Skeletal muscle tissue (tissue), 3 donors: ENCODE measurements at regions not wholly inside any gene's neighbourhood (a gene's known extent, or its start where the extent isn't known, plus 50 kb on each side); places are given as distances from the start of the nearest gene placed in this dataset.
"Not testable (repeated sequence)": the region's sequence is repeated elsewhere in the genome, so short reads cannot be mapped to it uniquely, and the experiment has no call there.

Source experiments
- H3K27ac ChIP-seq: one replicate; pipeline ENCODE4 v1.7.0; 2013; ENCODE audit warnings: mild to moderate bottlenecking, low read depth, low read length, inconsistent platforms
- H3K27me3 ChIP-seq, 3 donors: one replicate each; pipeline ENCODE4 v1.7.0; 2013; ENCODE audit warnings: low read length in 3 of 3; ENCODE audit not compliant: control insufficient read depth in 3 of 3, insufficient read depth in 3 of 3
- H3K36me3 ChIP-seq, 3 donors: one replicate each; pipeline ENCODE4 v1.7.0; 2013; ENCODE audit warnings: low read length in 3 of 3; ENCODE audit not compliant: control insufficient read depth in 3 of 3, insufficient read depth in 3 of 3
- H3K4me1 ChIP-seq, 3 donors: one replicate each; pipeline ENCODE4 v1.7.0; 2013; ENCODE audit warnings: low read length in 3 of 3, mild to moderate bottlenecking in 3 of 3; ENCODE audit not compliant: control insufficient read depth in 3 of 3, insufficient read depth in 3 of 3
- H3K4me3 ChIP-seq, 3 donors: one replicate each; pipeline ENCODE4 v1.7.0; 2013; ENCODE audit warnings: low read length in 3 of 3
- H3K9ac ChIP-seq, 3 donors: one replicate each; pipeline ENCODE4 v1.7.0; 2013; ENCODE audit warnings: low read length in 3 of 3, mild to moderate bottlenecking in 3 of 3, moderate library complexity in 2 of 3, low read depth in 1 of 3
- H3K9me3 ChIP-seq, 3 donors: one replicate each; pipeline ENCODE4 v1.7.0; 2013; ENCODE audit warnings: low read length in 3 of 3; ENCODE audit not compliant: control insufficient read depth in 3 of 3
- donor health status: Osteomylitis.

GRCh38 chr13:111491021-111491420 lies 170.6 kb downstream of the TEX29 start:
- Histone ChIP-seq H3K4me1 (no peaks in the 10 kb centered on the region), H3K27me3 (peaks cover 0 to 10% (median 9%) of the 10 kb centered on the region in 3 donors), H3K4me3 (no peak overlapping the region), H3K27ac (no peak overlapping the region), H3K9ac (no peak overlapping the region), H3K9me3 (peaks cover 4 to 11% (median 8%) of the 10 kb centered on the region in 3 donors), H3K36me3 (no peaks in the 10 kb centered on the region)

- peaks cover 4 to 11% (median 8%) of the 10 kb centered on the region in 3 donors for H3K9me3 ChIP-seq
- H3K4me3 ChIP-seq, result no peak overlapping the region
- H3K27ac ChIP-seq, result no peak overlapping the region
- H3K27me3 ChIP-seq, result peaks cover 0 to 10% (median 9%) of the 10 kb centered on the region in 3 donors
- no peaks in the 10 kb centered on the region for H3K36me3 ChIP-seq
- no peaks in the 10 kb centered on the region for H3K4me1 ChIP-seq
- H3K9ac ChIP-seq, result no peak overlapping the region
These were observed 171.2 kb downstream of the TEX29 start for GRCh38 chr13:111491659-111492058.

GRCh38 chr13:111492341-111492950 lies 172.0 kb downstream of the TEX29 start:
- H3K27ac ChIP-seq, result no peak overlapping the region
- H3K27me3 ChIP-seq, result peaks cover 0 to 10% (median 9%) of the 10 kb centered on the region in 3 donors
- no peak overlapping the region for H3K9ac ChIP-seq
- no peaks in the 10 kb centered on the region for H3K36me3 ChIP-seq
- H3K9me3 ChIP-seq, result peaks cover 0 to 6% (median 4%) of the 10 kb centered on the region in 3 donors
- no peak overlapping the region for H3K4me3 ChIP-seq
- H3K4me1 ChIP-seq, result no peaks in the 10 kb centered on the region

DNA sequence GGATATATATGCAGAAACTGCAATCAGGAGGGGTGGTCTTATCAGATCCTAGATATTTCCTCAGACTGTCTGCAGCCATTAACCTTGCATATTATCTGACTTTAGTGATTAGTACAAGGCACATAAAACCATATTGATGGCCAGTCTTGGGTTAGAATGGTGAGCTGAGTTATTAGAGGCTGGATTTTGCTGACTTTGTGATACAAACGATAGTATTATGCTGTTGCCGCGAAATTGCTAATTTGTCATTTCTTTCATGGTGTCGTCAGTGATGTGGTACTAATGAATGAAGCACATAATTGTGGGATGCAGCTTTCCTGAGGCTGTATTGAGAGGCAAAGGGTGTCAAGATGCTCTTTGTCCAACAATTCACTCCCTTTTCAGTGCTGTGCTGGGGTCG lies 172.5 kb downstream of the TEX29 start:
- Histone ChIP-seq H3K36me3 (no peaks in the 10 kb centered on the region), H3K27ac (no peak overlapping the region), H3K4me1 (no peaks in the 10 kb centered on the region), H3K27me3 (peaks cover 0 to 10% (median 9%) of the 10 kb centered on the region in 3 donors), H3K9ac (no peak overlapping the region), H3K4me3 (no peak overlapping the region), H3K9me3 (peaks cover 0 to 5% (median 0%) of the 10 kb centered on the region in 3 donors)

DNA sequence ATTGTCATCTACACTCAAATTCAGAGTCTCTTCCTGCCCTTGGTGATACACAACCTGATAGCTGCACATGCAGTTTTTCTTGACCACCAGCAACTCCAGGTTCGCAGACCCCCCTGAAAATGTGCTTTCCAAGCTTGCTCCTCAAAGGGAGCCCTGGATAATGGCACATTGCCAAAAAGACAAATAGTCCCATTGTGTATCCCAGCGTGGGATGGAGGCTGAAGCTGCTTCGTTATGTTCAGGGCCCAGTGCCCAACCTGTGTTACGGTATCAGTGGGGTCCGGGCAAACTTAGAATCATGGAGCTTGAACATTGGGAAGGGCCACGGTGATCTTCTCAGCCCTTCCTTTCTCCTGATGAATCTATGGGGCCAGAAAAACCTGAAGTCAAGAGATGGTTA lies 173.0 kb downstream of the TEX29 start:
- Histone ChIP-seq H3K27ac (no peak overlapping the region), H3K9me3 (peaks cover 0 to 2% (median 0%) of the 10 kb centered on the region in 3 donors), H3K27me3 (peaks cover 0 to 10% (median 6%) of the 10 kb centered on the region in 3 donors), H3K9ac (no peak overlapping the region), H3K4me1 (no peaks in the 10 kb centered on the region), H3K4me3 (no peak overlapping the region), H3K36me3 (no peaks in the 10 kb centered on the region)

- Histone ChIP-seq H3K4me1 (no peaks in the 10 kb centered on the region), H3K9me3 (peaks cover 0 to 2% (median 0%) of the 10 kb centered on the region in 3 donors), H3K27ac (no peak overlapping the region), H3K36me3 (no peaks in the 10 kb centered on the region), H3K9ac (no peak overlapping the region), H3K4me3 (no peak overlapping the region), H3K27me3 (peaks cover 0 to 5% (median 5%) of the 10 kb centered on the region in 3 donors)
These were observed 174.2 kb downstream of the TEX29 start for GRCh38 chr13:111494641-111495040.

DNA sequence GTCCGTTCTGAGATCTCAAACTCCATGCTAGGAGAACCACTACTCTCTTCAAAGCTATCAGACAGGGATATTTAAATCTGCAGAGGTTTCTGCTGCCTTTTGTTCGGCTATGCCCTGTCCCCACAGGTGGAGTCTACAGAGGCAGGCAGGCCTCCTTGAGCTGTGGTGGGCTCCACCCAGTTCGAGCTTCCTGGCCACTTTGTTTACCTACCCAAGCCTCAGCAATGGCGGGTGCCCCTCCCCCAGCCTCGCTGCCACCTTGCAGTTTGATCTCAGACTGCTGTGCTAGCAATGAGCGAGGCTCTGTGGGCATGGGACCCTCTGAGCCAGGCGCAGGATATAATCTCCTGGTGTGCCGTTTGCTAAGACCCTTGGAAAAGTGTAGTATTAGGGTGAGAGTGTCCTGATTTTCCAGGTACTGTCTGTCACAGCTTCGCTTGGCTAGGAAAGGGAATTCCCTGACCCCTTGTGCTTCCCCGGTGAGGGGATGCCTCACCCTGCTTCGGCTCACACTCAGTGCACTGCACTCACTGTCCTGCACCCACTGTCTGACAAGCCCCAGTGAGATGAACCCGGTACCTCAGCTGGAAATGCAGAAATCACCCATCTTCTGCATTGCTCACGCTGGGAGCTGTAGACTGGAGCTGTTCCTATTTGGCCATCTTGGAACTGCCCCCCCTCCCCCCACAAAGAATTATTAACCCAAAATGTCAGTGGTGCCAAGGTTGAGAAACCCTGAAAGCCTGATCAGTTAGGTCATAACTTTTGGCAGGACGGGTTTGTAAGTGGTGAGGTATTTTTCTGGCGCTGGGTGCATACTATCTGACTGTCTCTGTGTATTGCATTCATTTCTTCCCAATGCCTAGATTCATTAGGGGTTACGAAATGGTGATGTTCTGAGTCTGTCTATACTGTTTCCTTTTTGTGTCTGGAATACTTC lies 181.4 kb downstream of the TEX29 start:
- not testable (repeated sequence) for H3K9ac ChIP-seq, H3K4me3 ChIP-seq, H3K36me3 ChIP-seq, H3K4me1 ChIP-seq, H3K27ac ChIP-seq, H3K9me3 ChIP-seq
- H3K27me3 ChIP-seq, result peaks cover 7 to 31% (median 17%) of the 10 kb centered on the region in 3 donors

DNA sequence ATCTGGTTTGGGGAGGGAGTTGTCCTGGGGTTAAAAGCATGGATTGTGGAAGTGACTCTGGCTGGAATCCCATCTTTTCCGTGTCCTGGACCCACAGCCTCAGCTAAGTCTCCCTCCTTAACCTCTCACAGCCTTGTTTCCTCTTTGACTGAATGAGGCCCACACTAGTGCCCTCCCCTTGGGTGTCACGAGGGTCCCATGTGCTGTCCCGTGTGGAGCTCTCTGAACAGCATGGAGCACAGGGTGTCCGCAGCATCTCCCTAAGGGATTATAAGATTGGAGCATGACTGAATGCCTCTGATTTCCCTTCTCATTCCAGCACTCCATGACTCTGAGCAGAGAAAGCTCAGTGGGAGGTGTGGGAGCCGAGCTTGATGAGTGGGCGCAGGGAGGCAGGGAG lies 182.5 kb downstream of the TEX29 start:
- Histone ChIP-seq H3K27ac (no peak overlapping the region), H3K27me3 (peaks cover 7 to 32% (median 21%) of the 10 kb centered on the region in 3 donors), H3K9ac (no peak overlapping the region), H3K36me3 (no peaks in the 10 kb centered on the region), H3K9me3 (no peaks in the 10 kb centered on the region), H3K4me1 (no peaks in the 10 kb centered on the region), H3K4me3 (no peak overlapping the region)

DNA sequence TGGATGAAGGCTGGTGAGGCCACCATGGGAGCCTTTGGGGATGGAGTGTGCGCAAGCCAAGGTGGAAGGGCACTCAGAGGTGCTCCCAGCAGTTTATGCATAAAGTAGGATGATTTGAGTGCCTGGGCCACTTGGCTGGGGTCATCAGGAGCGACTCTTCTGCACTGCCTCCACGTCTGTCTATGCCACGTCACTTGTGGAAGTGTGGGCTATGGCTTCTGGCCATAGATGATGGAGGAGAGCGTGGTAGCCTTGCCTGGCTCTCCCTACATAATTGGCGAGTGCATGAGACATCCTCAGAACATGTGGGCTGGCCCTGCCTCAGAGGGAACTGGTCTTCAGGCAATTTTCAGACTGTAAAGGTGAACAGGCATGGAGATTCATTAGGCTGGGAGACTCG lies 182.9 kb downstream of the TEX29 start:
- Histone ChIP-seq H3K27ac (no peak overlapping the region), H3K4me3 (no peak overlapping the region), H3K36me3 (no peaks in the 10 kb centered on the region), H3K9me3 (no peaks in the 10 kb centered on the region), H3K27me3 (peaks cover 11 to 32% (median 24%) of the 10 kb centered on the region in 3 donors), H3K9ac (no peak overlapping the region), H3K4me1 (no peaks in the 10 kb centered on the region)
